NOMO-1 (cell line): ENCODE measurements at regions not wholly inside any gene's neighbourhood (a gene's known extent, or its start where the extent isn't known, plus 50 kb on each side); places are given as distances from the start of the nearest gene placed in this dataset.

Experiments
- DNase-seq, 2 experiments: peaks; one replicate each; lab custom pipeline; 2025; ENCODE audit not compliant: unreplicated experiment in 2 of 2; lab: John Stamatoyannopoulos, UW

DNA sequence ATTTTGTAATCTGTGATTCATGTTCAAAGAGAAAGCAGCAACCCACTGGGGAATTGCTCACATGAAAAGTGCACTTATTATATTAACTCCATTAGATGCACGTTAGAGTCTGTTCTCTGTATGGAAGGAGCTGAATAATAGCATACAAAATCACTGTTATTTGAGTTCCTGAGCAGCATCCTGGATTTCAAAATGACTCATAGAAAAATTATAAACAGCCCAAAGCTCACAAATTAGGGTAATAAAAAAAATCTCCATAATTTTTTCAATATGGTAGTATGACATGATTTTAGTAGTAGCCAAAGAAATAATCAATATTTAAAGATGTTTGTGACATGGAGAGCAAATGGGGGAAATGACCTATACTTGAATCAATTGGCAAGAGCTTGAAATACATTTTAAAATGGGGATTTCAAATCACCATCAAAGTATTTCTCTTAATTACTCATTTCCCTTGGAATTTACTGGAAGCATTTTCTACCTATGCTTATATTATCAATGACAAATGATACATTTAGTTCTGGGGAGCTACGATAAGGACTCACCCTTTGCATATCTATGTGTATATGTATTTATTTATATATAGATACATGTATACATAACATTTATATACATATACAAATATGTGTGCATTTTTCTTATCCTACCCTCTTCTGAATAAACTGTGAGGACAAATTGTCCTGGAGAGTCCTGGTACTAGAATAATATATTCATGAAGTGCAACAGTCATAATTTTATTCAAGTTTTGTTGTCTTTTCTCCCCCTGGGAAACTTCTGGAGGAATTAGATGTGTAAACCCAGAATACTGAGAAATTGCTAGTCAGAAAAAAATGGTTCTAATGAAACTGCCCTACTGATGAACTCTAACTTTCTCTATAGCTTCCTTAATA lies 116.3 kb downstream of the RPL22L1 start:
- DNase-seq: no peak

DNA sequence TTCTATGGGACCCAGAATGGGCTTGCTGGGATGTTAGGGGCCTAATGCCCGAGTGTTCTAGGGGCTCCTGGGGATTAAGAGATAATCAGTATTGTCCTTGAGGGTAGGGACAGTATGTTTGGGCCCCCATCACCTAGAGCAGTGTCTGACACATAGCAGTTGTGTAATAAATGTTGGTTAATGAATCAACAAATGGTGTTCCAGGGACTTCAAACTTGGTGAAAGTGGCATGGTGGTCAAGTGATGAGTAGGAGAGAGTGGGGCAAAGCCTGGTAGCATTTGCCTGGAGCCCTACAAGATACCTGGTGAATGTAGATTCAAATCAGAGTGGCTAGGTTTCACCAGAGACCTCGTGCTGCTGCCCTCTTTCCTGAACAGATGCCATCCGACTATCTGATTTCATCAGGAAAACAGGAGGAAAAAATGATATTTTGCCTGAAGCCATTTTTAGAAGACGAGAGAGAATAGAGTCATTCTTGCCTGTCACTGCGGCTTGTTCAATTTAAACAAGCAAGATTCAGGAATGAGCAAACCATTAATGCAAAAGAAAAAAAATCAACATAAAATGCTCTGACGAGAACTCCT lies 117.3 kb downstream of the RPL22L1 start:
- DNase-seq: no peak

DNA sequence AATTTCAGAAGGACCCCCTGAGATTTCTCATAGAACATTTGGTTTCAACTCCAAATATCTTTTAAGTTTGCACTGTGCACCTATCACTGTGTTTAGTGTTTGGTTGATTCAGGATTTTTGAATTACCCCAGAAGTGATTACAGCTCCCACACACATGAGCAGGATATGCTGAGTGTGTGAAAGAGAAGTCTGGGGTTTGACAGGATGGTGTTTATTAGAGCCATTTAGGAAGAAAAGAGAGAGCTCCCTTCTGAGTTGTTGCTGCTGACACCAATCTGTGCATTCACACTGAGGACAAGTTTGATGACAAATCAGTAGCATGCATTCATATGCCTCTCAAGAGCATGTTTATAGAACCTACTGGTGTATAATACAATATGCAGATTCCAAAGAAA lies 118.1 kb downstream of the RPL22L1 start:
- DNase-seq: no peak

DNA sequence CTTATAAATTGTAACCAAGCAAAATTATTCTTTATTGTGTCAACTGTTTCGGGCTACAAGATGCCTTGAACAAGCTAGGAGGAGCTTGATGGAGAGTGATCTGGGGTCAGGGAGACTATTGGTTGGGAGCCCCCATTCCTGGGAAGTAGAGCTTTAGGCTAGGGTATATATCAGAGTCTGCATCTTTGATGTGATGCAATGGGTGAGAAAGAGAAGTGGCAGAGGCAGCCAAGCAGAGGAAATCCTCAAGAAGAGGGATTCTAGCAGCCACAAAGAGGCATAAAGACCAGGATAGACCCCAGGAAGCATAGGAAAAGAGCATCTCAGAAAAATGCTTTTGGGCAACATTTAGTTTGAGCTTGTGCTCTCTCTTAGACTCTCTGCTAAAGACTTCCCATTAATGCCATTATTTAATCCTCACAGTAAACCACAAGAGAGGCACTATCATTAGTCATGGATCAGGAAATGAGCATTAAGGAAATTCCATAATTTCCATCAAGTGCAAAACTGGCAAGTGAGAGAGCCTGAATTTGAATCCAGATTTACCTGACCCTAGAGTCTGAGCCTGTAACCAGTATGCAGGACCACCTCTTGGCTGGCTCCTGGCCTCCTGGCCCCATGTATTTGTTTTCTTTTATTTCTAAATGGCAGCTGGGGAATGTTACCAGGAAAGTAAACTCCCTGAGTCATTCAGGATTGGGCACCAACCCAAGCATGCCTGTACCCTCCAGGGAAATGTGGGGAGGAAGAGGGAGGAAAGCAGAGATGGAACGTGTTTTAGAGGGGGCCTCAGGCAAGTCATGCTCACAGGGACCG lies 118.7 kb downstream of the RPL22L1 start:
- DNase-seq: no peak

DNA sequence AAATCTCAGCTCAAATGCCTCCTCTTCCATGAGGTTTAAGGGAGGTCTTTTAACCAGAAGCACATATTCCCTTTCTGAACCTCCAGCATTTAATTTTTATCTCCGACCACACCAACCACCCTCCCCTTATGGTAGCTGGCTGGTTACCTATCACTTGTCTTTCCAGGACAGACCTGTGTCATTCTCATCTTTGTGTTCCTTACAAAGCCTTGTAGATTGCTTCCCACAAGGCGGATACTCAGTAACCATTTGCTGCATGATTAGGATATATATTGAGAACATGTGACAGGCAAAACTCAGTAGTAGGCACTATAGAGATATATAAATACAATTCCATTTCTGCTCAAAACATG lies 119.5 kb downstream of the RPL22L1 start:
- DNase-seq: no peak

DNA sequence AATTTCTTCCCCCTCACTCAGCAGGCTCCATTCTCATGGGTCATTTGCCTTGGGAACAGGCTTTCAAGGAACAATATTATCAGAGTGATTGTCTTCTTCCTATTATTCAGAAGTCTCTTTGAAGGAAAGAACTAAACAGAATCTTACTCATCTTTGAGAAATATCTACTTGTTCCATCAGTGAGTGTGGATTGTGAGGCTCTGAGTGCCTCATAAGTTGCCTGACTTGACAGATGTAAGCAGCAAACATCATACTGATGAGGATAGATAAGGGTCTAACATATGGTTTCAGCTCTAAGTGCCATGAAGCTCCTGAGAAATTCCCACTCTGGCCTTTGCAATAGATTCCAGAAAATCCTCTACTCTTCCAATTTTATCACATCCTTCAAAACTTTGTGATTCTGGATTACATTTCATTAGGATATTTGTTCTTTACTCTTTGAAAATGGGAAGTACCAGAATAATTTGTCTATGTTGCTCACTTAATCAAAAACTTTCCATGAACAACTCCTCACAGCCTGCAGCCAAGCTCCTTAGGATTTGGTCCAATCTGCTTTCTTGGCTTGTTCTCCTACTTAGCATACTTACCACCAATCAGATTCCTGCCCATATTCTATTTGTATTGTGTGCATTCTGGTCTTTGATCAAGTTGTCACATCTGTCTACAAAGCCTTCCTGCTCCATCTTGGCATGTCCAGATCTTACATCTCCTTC lies 120.1 kb downstream of the RPL22L1 start:
- no peak for DNase-seq

DNA sequence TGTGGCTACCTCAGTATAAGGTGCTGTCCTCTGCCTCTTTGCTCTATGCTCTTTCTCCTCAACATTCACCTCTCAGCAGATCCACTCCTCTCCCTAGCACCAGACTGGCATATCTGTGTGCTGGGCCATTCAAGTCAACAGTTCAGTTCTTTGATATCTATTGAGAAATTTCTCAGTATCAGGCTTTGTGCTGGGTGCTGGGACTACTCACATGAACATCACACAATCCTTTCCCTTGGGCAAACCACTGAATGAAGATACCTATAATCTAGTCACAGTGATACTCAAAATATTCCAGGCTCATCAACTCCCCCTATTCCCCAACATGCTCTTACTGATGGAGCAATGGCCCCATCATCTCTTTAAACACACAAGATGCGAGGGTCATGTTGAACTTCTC lies 120.8 kb downstream of the RPL22L1 start:
- no peak for DNase-seq

DNA sequence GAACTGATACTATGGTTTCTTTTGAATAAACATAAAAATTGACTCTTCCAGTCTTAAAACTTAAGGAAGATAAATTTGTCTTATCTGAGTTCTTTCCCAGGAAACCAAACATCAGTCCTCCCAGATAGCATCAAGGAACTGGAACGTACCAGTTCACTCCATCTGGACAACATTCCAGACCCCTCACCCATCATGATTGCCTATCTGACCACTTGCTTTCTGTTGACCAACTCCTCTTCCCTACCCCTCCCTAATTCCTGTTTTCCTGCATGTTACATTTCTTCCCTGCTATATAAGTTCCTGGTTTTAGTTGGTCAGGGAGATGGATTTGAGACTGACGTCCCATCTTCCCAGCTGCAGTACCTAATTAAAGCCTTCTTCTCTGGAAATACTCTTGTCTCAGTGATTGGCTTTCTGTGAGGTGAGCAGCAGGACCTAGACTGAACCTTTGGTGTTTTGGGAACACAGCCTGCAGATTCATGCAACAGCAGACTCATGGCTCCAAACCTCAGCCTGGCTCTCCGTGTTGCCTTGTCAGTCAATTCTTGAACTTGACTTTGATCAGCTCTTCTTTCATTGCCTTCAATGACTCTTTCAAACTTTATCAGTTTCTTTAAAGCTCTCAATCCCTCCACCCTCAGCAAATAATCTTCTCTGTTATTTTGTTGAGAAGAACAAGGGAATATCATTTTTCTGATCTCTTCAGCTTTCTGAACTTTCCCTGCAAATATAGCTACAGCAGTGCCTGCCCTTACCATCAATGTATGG lies 123.6 kb downstream of the RPL22L1 start:
- no peak for DNase-seq

DNA sequence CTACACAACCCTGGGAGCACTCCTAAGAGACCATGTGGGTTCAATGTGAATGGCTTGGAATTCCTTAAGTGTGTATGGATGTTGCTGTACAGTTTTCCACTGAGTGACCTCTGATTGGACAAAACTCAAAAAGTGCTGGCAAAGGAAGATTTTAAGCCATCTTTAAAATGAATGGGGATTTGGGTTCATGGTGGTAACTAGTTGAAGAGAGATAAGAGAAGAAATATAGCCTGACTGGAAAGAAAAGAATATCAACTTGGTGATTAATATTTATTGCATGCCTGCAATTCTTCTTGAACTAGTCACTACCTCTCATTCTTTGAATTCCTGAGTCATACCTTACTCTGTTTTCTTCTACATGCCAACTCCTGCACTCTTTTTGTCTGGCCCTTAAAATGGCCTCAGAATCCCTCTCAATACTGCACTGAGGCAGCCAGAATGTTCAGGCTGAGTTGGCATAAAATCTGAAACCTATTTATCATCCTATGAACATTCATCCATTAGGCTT lies 124.7 kb downstream of the RPL22L1 start:
- DNase-seq: no peak

DNA sequence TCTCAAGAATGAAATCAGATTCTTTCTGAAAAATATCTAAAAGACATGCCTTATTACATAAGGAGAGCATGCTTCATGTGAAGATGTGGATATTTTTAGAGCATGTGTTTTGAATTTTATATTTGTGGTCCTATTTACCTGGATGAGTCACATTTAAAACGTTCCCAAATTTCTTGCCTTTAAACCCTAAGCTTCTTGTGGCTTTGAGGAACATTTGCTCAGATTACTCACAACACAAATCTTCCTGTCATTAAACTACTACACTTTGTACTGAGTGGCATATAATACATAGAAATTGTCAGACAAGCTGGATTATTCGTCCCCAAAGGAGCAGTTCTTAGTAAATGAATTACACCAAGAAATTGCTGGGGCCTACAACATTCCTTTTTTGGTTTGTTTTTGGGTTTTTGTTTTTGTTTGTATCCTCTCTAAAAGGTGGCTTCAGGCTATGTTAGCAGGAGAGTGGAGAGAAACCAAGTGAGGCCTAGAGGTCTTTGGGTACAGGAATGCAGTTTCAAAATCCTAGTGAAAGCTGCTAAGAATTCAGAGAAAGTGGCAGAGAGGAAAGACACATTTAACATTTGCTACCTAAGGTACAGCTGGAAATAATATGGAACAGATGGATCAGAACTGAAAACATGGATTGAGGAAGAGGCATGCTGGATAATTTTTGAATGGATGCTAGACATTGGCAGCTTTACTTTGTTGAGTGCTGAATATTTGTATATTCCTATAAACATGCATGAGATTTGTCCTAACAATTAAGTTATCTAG lies 128.1 kb downstream of the RPL22L1 start:
- DNase-seq: no peak

DNA sequence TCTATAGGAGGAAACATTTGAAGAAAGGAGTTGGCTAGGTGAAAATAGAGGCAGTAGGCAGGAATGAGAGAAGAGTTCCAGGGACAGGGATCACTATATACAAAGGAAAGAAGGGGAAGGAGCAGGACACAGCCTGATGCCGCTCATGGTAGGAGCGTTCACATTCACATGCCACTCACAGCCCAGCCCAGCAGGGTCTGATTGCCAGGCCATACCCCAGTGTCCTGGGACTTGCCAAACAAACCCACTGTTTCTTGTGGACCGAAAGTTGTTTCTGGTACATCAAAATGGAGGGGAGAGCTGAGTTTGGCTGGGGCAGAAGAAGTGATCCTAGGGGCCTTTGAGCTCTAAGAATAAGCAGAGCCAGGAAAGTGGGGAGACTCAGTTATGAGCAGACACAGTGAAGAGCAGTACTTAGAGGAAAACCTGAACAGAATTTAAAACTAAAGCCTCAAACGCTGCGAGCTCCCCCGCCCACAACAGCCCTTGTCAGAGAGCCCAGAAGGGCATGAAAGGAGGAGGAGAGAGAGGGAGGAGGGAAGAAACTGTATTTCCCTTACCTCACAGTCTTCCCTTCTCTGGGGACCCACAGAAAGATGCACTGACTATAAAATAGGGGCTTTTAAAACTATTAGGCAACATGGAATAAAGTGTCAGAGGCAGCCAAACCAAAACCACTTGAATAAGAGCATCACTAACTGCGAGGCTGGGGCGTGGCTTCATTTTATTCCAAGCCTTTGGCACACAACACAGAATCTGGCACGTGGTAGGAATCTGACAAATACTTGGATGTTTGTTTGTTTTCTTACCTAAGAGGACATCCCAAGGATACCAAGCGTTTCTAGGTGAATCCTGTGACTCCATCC lies 129.0 kb downstream of the RPL22L1 start:
- DNase-seq: no peak

DNA sequence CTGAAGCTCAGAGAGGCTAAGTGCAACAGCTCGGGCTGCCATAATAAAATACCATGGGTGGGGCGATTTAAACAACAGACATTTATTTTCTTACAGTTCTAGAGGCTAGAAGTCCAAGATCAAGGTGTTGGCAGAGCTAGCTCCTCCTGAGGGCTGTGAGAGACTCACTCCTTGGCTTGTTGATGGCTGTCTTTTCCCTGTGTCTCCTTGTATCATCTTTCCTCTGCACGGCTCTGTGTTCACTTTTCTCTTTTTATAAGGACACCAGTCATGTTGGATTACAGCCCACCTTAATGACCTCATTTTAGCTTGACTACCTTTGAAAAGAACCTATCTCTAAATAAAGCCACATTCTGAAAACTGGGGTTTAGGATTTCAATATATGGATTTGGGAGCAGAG lies 129.7 kb downstream of the RPL22L1 start:
- no peak for DNase-seq

DNA sequence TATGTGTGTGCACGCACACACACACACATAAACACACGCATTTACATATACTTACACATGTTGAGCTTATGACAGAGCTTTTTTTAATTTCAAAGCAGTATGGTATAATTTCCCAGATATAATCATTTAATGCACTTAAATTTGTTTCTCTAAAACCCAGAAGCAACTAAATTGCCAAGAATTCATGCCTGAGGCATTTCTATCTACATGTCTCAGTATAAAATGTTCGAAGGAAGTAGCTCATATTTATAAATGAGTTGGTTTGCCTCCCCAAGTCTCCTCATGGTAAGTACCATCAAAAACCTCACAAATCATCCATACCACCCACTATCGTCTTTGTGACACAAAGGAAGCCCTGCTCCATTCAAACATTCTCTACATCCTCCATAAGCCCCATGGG lies 130.6 kb downstream of the RPL22L1 start:
- no peak for DNase-seq

DNA sequence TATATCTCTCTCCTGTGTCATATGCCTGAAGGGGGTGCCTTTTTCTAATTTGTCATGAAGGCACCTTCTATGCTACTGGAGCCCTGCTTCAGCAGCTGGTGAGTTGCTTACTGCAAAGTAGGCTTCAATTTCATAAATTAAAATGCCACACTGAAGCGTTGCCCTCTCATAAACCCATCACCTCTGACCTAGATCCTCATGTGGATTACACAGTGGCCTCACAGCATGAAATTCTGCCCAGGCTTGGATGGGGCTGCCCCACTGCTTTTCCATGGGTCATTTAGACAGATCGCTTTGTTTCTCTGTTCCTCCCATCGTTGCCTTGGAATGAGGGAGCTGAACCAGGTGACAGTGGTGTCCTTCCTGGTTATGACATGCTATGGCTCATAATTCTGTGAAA lies 131.2 kb downstream of the RPL22L1 start:
- no peak for DNase-seq

DNA sequence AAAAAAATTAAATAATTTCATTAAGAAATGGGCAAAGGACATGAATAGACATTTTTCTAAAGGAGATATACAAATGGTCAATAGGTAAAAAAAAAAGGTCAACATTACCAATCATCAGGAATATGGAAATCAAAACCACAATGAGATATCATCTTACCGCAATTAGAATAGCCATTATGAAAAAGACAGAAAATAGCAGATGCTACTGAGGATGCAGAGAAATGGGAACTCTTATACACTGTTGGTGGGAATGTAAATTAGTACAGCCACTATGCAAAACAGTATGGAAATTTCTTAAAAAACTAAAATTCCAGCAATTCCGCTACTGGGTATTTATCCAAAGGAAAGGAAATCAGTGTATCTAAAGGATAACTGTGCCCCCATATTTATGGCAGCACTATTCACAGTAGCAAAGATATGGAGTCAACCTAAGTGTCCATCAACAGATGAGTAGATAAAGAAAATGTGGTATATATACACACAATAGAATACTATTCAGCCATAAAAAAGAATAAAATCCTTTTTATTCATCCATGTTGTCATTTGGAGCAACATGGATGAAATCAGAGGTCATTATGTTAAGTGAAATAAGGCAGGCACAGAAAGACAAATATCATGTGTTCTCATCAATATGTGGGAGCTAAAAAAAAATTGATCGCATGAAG lies 132.4 kb downstream of the RPL22L1 start:
- DNase-seq: no peak

DNA sequence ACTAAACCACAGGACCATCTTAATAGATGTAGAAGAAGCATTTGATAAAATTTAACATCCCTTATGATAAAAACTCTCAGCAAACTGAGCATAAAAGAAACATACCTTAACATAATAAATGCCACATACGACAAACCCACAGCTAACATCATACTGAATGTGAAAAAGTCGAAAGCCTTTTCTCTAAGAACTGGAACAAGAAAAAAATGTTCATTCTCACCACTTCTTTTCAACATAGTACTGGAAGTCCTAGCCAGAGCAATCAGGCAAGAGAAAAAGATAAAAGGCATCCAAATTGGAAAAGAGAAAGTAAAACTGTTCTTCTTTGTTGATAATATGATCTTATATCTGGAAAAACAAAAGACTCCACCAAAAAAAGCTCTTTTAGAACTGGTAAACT lies 134.2 kb downstream of the RPL22L1 start:
- no peak for DNase-seq

DNA sequence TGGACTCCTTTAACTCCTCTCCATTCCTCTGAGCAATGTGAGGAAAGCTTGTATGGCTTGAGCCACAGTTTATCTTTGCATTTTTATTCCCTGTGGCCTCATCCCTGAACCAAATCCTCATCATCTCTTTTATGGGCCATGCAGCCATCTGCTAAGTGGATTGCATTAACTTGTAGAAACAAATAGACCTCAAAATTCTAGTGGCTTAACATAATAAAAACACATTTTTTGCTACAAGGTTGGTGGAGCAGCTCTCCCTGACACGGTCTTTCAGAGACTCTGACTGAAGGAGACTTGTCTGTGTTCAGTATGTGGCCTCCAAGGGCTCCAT lies 135.3 kb downstream of the RPL22L1 start:
- no peak for DNase-seq
